Kidney epithelial cell (primary cell): ENCODE measurements at regions not wholly inside any gene's neighbourhood (a gene's known extent, or its start where the extent isn't known, plus 50 kb on each side); places are given as distances from the start of the nearest gene placed in this dataset.

Experiments used
- DNase-seq: peaks from one replicate; pipeline ENCODE4 v3.0.0-alpha.2; 2010; ENCODE audit warnings: low read depth
- H3K27me3 ChIP-seq: 2 replicates; pipeline ENCODE4 v1.6.0; 2011; ENCODE audit warnings: low read length; ENCODE audit not compliant: control insufficient read depth, insufficient read depth
- H3K36me3 ChIP-seq: 2 replicates; pipeline ENCODE4 v1.5.1; 2011; ENCODE audit warnings: low read length; ENCODE audit not compliant: control insufficient read depth, insufficient read depth
- H3K4me3 ChIP-seq: 2 replicates; pipeline ENCODE4 v1.5.1; 2011; ENCODE audit warnings: low read depth, mild to moderate bottlenecking, control low read depth, low read length
- CTCF ChIP-seq: IDR thresholded peaks from 2 replicates; pipeline ENCODE4 v1.5.1; 2011; ENCODE audit warnings: mild to moderate bottlenecking, moderate library complexity, low read length, control low read depth, inconsistent platforms; ENCODE audit not compliant: insufficient read depth, poor library complexity, severe bottlenecking

- no peak for TF ChIP-seq CTCF
- no peak for DNase-seq
- no peaks in the 10 kb centered on the region for H3K27me3 ChIP-seq
- no peaks in the 10 kb centered on the region for H3K36me3 ChIP-seq
- no peak overlapping the region for H3K4me3 ChIP-seq
Measured at GRCh38 chr21:21631961-21632360, 633.8 kb downstream of the NCAM2 start.

GRCh38 chr21:21632926-21633325, 634.7 kb downstream of the NCAM2 start:
- Histone ChIP-seq H3K27me3 (no peaks in the 10 kb centered on the region), H3K36me3 (no peaks in the 10 kb centered on the region), H3K4me3 (no peak overlapping the region)
- no peak for DNase-seq
- no peak for TF ChIP-seq CTCF

DNA sequence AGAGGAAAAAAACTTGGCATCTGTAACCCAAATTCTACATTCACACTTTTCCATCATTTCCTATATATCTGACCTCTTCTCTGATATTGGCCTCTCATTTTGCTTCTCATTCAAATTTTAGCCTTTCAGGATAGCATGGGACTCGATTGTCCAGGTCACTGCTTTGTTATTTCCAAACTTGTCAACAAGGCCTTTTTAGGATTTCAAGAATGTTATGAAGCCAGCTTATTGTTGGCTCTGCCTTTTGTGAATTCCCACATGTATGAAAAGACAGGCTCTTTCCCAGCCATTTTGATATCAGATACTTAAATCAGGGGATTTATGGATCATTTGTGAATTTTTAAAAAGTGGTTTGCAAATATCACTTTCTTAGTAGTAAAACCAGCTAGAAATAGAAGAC, 663.5 kb downstream of the NCAM2 start:
- H3K27me3 ChIP-seq, result no peaks in the 10 kb centered on the region
- no peaks in the 10 kb centered on the region for H3K36me3 ChIP-seq
- no peak overlapping the region for H3K4me3 ChIP-seq
- no peak for TF ChIP-seq CTCF
- no peak for DNase-seq

DNA sequence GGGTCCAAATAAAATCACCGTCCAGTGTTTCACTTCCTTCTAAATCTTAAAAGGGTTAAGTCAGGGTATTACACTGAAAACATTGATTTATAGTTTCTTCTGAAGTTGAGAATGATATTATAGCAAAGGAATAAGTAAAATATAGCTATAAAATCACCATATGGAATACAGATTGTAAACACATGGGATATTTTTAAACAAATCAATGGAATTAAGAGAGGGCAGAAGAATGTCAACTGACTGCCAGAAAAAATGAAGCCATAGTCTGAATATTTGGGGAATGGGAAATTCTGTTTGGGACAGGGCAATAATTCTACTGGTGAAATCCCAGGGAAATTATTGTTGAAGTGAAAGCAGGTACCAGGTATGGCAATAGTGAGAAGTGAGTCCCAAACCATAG, 664.6 kb downstream of the NCAM2 start:
- no peak for TF ChIP-seq CTCF
- no peak overlapping the region for H3K4me3 ChIP-seq
- H3K27me3 ChIP-seq, result no peaks in the 10 kb centered on the region
- DNase-seq, result no peak
- H3K36me3 ChIP-seq, result no peaks in the 10 kb centered on the region

DNA sequence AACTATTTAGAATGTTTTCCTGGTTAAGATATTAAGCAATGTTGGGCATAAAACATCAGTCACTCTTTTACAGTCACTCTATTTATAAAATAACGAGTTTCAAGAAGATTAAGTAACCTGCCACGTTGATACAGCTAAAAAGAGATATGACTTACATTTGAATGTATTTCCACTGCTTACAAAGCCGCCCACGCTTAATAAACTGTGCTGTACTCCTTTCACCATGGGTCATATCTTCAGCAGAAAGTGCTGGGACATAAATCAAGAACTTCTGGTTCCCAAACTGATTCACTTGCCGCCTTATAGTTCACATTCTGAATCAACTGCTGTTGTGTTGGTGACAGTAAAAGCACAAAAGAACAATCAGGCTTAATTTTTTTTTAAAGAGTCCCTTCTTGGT, 666.7 kb downstream of the NCAM2 start:
- H3K4me3 ChIP-seq, result no peak overlapping the region
- no peak for TF ChIP-seq CTCF
- DNase-seq, result no peak
- no peaks in the 10 kb centered on the region for H3K27me3 ChIP-seq
- no peaks in the 10 kb centered on the region for H3K36me3 ChIP-seq

GRCh38 chr21:21666689-21667088, 668.5 kb downstream of the NCAM2 start:
- DNase-seq, result no peak
- Histone ChIP-seq H3K27me3 (no peaks in the 10 kb centered on the region), H3K36me3 (no peaks in the 10 kb centered on the region), H3K4me3 (no peak overlapping the region)
- no peak for TF ChIP-seq CTCF
